Stimulated activated CD4-positive, alpha-beta T cell treated with anti-CD3 and anti-CD28 coated beads, TNF-alpha, amount 100 ng/mL, for 48 hours (primary cell): ENCODE measurements at regions not wholly inside any gene's neighbourhood (a gene's known extent, or its start where the extent isn't known, plus 50 kb on each side); places are given as distances from the start of the nearest gene placed in this dataset.

Source experiments
- DNase-seq, 3 donors: peaks; one replicate each; pipeline ENCODE4 v3.0.0-alpha.2; 2020; ENCODE audit warnings: low read depth in 3 of 3

- DNase-seq = peak in 2 of 3 donors; percentile 18 to 31
Measured at GRCh38 chr12:132393991-132394949, 64.9 kb upstream of the GALNT9 start.

- no peak for DNase-seq
Measured at GRCh38 chr12:132393245-132393795, 63.9 kb upstream of the GALNT9 start.

- DNase-seq = no peak
Measured at GRCh38 chr12:132392389-132393244, 63.2 kb upstream of the GALNT9 start.

GRCh38 chr12:132391326-132392041, 62.1 kb upstream of the GALNT9 start:
- DNase-seq = no peak

GRCh38 chr12:132390287-132391076, 61.1 kb upstream of the GALNT9 start:
- no peak for DNase-seq

- DNase-seq = no peak
Measured at GRCh38 chr12:132389526-132390286, 60.3 kb upstream of the GALNT9 start.

GRCh38 chr12:132389026-132389425, 59.6 kb upstream of the GALNT9 start:
- no peak for DNase-seq

- no peak for DNase-seq
Measured at GRCh38 chr12:132388379-132389015, 59.1 kb upstream of the GALNT9 start.

- no peak for DNase-seq
Measured at GRCh38 chr12:132386926-132387497, 57.6 kb upstream of the GALNT9 start.

- DNase-seq = no peak
Measured at GRCh38 chr12:132385923-132386751, 56.7 kb upstream of the GALNT9 start.

- no peak for DNase-seq
Measured at GRCh38 chr12:132384916-132385774, 55.8 kb upstream of the GALNT9 start.

- no peak for DNase-seq
Measured at GRCh38 chr12:132380641-132381040, 51.3 kb upstream of the GALNT9 start.

- no peak for DNase-seq
Measured at GRCh38 chr12:132379996-132380395, 50.6 kb upstream of the GALNT9 start.

- no peak for DNase-seq
Measured at GRCh38 chr12:132379576-132379975, 50.2 kb upstream of the GALNT9 start.
